Medulla oblongata (tissue), 1 donor: ENCODE measurements at regions not wholly inside any gene's neighbourhood (a gene's known extent, or its start where the extent isn't known, plus 50 kb on each side); places are given as distances from the start of the nearest gene placed in this dataset.
A peak's percentile ranks its signal among the peaks of the same experiment; 100 is the strongest.

Source experiments
- DNase-seq: peaks from one replicate; pipeline ENCODE4 v3.0.0-alpha.2; 2015; ENCODE audit errors: extremely low spot score

DNA sequence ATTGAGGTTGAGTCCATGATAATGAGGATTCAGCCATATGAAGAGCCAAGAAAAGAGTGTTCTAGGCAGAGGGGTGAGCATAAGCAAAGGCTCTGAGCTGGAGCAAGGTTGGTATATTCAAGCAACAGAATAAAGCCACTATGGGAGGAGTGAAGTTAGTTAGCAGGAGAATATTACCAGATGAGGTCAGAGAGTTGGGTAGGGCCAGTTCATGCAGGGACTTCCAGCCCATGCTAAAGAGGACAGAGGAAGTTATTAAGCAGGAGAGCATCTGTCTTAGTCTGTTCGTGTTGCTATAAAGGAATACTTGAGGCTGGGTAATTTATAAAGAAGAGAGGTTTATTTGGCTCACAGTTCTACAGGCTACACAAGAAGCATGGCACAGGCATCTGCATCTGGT lies 57.1 kb upstream of the ATG10 start:
- no peak for DNase-seq

DNA sequence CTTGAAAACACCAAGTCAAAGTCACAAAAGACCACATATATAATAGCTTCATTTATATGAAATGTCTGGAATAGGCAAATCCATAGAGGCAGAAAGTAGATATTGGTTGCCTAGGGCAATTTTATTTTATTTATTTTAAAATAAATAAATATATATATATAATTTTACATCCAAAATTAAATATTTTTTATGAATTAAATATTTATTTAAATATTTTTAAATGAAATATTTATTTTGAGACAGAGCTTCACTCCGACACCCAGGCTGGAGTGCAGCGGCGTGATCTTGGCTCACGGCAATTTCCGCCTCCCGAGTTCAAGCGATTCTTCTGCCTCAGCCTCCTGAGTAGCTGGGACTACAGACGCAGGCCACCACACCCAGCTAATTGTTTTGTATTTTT lies 58.9 kb upstream of the ATG10 start:
- no peak for DNase-seq

DNA sequence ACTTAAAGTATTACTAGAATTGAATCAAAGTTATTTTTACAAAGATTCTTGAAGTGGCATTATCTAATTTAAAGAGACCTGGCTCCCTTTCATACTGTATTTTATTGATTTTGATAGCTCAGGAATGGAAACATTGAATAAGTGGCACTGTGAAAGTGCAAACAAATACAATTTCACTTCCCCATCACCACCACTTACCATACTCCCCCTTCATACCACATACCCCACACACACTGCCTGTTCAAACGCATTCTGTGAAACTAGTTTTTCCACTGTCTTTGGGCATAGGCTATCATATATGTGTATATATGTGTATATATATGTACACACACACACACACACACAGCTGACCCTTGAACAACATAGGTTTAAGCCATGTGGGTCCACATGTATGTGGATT lies 62.1 kb upstream of the ATG10 start:
- peak; percentile 16 for DNase-seq

DNA sequence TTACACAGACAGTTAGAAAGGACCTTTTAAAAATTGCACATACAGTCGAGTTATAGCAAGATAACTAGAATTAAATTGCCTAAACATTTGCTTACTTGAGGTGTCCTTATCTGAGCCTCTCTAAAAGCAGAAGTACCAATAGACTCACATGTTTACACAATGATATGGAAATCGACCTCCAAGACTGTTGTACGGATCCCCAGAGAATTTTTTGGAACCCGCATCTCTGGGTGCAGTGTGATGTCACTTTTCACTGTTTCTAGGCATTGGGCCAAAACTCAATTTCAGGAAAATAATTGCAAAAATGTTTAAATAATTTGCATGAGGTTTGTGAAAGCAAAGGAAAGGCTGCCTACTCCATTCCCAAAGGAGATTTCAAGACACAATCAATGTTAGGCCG lies 63.1 kb upstream of the ATG10 start:
- DNase-seq: no peak

DNA sequence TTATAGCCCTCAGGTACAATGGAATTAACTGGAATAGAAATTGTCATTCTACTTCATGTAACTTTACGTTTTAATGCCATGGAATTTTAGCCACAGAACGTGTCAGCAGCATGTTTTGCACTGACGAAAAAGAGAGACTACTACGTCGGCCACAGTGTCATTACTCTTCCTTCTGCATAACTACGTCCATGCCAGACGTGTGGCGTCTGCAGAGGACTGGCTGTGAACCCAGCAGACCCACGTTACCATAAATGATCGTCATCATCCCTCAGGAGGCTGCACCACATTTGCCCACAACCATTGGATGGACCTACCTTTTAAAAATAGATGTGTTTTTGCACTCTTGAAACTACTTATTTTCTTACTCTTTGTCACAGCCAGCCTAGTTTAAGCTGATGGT lies 63.8 kb upstream of the ATG10 start:
- DNase-seq: no peak

DNA sequence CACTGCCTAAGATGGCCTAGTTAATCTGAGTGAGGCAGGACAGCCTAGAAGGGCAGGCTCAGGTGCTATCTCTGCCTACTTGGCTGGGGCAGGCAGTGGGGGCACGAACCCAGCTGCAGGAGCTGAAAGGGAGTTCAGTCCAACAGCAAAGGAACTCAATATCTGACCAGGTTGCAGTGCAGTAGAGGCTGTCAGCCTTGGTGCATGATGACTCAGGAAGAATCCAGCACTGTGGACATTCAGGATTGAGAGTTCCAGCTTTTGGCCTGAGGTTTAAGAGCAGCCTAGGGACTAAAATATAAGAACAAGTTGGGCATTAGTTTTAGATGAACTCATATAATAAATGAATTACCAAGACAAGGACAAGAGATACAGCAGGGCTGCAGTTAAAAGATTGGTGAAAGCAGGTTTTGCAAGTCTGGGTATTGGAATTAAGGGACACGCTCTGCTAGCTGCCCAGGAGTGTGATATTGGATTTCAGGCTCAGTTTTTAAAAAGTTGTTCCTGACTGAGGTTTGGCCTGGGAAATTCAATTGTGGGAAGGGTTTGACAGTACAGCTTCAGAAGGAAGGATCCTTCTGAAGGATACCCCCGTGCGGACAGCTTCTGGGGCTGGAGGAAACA lies 64.7 kb upstream of the ATG10 start:
- no peak for DNase-seq

DNA sequence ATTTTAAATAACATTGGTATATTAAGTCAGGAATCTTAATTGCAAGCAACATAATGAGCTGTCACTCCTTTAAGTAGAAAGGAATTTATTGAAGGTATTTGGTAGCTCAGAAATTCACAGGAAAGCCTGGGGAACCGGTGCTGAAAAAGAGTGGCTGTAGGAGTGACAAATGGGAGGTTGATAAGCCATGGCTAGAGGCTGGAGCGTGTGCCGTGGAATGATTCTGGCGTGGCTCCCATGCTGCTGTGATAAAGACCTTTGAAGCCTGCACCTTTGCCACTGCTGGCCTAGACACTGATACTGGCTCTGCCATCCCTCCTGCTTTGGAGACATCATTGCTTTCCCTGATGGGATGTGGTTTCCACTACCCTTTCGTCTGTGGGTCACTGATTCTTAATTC lies 65.7 kb upstream of the ATG10 start:
- DNase-seq: no peak

DNA sequence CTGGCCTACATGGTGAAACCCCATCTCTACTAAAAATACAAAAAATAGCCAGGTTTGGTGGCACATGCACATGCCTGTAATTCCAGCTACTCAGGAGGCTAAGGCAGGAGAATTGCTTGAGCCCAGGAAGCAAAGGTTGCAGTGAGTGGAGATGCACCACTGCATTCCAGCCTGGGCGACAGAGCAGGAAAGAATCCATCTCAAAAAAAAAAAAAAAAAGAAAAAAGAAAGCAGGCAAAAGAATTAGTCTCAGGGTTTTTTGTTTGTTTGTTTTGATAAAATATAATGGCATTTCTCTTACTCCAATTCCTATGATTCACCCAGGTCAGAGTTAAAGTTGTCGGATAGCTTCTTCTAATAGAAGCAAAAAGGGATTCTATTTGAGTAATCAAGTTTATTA lies 67.0 kb upstream of the ATG10 start:
- no peak for DNase-seq

DNA sequence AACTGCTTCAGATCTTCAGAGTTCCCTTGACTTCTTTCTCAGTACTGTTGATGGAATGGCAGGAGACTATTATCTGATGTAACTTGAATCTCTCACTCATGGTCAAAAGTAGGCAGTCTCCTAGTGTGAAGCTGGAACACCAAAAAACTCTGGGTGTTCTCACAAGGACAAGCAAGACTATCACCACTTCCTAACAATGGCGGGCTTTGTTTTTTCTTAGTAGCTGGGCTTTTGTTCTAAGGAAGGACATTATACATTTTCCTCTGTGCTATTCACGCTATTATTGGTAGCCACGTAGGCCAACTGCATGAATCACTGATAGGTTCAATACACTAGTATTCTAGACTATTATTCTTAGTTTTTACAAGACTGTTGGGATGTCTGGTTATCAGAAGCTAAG lies 67.7 kb upstream of the ATG10 start:
- DNase-seq: peak; percentile 58

DNA sequence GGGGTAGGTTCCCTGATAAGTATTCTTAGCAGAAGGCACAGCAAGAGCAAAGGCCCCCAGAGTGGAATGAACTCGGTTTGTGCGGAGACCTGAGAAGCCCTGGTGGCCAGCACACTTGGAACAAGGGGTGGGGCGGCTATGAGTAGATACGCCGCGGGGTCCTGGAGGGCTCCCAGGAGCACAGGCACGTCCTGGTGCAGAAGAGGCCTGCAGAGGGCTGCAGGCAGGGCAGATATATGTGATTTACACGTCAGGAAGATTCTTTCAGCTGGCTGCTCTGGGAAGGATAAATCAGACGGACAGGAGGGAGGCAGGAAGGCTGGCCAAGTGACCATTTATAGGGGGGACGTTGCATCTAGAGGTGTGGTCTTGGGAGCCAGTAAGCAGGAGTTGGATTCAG lies 70.2 kb upstream of the ATG10 start:
- no peak for DNase-seq

DNA sequence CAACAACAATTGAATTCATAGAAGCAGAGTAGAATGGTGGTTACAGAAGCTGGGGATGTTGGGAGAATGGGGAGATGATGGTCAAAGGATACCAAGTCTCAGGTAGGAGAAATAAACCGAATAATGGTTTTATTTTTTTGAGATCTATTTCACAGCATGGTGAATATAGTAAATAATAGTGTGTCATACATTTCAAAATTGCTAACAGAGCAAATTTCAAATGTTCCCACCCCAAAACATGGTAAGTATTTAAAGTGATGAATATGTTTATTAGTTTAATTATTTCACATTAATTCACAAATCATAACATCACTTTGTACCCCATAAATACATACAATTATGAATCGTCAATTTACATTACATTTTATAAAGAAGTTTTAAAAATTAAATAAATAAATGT lies 72.7 kb upstream of the ATG10 start:
- DNase-seq: no peak

DNA sequence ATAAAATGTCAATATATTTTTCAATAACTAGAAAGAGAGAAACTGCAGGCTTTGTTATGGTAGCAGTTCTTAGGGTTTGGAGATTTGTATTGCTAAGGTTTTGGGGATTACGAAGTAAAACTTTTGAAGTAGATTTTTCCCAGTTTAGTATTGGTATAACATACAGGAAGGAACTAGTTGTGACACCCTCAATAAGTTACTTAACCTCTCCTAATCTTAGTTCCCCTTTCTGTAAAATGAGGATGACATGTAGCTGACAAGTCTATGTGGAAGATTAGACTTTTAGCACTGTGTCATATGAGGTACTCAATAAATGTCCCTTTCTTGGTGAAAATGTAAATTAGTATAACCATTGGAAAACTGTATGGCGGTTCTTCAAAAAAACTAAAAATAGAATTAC lies 73.4 kb upstream of the ATG10 start:
- peak; percentile 20 for DNase-seq

DNA sequence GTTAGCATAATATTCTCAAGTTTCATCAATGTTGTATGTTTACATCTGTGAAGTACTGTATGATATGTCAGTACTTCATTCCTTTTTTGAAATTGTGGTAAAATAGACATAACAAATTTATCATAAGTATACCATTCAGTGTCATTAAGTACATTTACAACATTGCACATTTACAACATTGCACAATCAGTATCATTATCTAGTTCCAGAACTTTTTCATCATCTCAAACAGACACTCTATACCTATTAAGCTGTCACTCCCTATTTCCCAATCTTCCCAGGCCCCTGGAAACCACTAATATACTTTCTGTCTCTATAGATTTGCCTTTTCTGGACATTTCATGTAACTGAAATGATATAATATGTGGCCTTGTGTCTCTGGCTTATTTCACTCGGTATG lies 75.1 kb upstream of the ATG10 start:
- DNase-seq: no peak

DNA sequence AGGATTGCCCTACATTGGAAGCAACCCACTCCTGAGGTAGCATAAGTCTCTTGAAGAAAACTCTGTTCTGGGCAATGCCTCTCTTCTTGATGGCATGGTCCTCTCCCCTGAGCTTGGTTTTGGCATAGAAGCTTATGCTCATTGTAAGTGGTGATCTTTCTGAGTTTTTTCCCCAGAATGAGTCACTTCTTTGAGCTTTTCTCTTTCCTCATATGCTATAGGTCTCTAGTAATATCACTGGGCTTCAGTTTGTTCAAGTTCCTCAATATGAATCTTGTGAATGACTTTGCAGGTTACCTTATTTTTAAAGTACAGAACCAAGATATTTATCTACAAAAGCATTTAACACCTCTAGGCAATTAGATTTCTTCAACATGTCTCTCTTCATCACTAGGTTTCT lies 76.5 kb upstream of the ATG10 start:
- no peak for DNase-seq

DNA sequence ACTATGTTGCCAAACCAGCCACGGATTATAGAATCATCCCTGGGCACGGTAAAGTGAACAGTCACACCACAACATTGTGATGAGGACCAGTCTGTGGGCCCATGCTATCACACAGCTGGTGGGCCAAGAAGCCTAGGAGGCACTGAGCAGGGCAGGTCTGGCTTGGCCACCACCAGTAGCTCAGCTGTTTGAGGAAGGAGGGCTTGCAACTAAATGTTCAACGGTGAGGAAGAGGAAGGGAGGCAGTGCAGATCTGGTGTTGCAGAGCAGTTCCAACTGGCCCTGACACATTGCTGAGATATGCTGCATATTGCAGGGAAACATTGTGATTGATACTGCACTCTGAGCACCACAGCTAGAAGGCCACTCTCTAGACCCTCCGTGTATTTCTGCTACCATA lies 77.9 kb upstream of the ATG10 start:
- no peak for DNase-seq

DNA sequence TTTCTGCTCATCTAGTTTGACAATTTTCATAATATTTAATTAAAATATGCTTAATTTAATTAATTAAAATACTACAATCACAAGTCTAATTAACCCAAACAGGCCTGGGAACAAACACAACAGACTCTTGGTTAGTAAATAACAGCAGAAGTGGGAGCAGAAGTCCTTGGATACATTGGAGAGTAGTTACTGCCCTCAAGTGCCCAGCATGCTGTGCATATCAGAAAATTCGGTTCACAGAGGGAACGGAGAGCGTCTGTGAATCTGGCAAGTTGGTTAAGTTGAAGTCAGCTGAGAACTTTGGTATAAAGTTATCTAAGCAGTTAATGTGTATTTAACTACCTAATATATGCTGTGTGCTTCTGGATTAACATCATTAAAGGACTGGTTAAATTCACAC lies 87.0 kb upstream of the ATG10 start:
- DNase-seq: peak; percentile 65

DNA sequence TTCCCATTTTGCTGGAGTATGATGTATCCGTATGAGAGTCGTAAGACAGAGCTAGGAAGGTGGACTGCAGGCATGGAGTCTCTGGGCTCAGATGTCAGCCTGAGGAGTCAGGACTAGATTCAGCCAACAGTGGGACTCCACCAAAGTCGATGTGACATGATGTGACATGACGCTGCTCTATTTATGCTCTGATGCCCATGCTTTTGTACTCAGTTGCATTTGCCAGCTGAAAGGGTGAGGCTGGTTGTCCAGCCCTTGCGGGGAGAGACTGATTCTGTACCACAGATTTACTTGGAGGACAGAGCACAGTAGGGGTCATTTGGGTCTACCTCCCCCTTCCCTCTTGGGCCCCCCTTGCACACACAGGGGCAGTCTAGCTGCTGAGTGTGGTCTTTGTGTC lies 88.5 kb upstream of the ATG10 start:
- DNase-seq: no peak

DNA sequence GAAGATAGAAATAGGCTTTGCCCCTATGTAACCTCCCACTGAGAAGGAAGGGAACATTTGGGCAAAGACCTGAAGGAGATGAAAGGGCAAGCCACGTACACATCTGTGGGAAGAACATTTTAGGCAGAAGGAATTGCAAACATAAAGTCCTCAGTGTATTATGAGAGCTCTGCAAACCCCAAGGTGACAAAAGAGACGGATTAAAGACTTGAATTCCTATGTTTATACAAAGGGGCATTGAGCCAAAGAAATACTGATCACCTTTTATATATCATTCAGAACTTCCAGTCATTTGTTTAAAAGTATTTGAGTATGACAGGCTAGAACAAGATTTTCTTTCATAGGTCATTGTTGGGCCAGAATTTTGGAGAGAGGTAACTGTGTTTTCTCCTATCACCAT lies 90.2 kb upstream of the ATG10 start:
- no peak for DNase-seq

DNA sequence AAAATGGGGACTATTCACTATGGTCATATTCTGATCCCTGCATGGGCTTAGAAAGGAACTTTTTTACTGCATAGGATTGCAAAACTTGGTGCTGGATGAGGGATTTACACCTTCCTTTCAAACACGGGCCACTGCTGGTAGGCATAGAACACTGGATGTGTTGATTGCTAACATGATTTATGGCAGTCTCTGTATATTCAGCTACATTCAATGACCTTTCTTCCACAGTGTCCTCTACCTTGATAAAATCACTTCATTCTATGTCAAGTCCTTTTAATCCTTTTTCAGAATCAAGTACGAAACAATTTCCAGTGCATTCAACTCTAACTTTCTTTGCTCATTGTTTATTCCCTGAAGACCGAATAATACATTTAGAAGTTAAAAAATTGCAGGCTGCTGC lies 91.9 kb upstream of the ATG10 start:
- no peak for DNase-seq

DNA sequence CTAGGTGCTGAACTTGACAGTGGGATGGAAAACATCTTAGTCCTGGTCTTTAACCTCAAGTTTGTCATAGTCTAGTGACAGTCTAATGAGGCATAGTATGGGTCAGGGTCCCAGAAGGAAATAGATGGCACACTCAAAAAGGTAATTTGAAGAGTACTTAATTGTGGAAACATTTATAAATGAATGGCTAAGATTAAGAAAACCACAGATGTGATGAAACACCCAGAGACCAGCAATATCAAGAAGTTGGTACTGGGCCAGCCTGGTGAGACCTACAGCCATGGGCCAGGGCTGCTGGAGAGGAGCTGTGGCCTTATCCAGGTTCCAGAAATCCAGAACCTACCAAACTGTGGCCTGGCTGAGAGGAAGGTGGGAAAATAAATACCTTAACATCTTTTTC lies 93.5 kb upstream of the ATG10 start:
- no peak for DNase-seq

DNA sequence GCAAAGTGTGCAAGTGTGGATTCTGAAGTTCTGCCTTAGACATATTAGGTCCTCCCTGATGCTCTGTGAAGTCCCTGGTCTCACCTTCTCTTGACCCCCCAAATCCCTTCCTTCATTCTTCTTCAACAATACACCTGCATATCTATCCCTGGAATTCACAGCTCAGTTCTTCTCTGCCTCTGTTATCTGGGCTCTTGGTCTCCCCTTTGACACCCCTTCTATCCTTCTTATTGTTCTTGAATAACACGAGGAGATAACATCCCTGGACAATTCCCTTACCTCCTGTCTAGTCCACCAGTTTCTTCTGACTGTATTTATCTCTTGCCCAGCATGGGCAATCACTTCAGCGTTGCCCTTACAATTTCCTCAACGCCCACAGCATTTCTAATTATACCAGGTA lies 104.8 kb upstream of the ATG10 start:
- DNase-seq: no peak

DNA sequence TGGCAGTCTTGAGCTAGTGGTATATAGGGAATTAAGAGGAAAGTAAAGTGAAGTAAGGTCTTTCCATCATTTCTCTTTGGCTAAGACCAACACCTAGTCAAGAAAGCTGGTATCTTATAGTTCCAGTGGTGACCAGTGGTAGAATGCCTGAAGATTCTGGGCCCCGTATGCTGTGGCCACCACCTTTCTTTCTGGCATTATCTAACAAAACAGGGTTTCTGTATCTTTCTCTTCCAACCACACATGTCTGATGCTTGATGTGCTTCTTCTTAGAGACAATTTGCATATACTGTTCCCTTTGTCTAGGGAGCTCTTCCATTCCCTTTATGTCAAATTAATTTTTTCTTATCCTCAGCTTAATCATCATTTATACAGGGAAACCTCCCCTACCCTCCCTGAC lies 109.9 kb upstream of the SSBP2 start:
- no peak for DNase-seq

DNA sequence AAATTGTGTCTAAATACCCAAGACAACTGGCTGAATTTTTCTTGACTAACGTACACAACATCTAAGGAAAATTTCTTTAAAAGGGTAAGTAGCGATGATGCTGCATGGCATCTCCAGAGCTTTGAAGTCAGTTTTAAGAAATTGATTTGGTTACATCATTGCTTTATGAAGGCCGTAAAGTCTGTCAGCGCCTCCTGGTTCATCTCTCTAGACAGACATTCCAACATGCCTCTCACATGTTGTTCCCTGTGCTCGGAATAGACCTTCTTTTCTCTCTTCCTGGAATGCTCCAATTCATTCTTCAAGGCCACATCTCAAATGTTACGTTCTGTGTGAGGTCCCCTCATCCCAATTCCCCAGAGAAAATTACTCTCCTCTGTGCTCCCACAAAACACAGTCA lies 108.7 kb upstream of the SSBP2 start:
- DNase-seq: no peak
